Activated T-helper 17 cell treated with anti-CD3 and anti-CD28 coated beads, Interleukin-2, amount 50 U/mL, for 72 hours (primary cell): ENCODE measurements at regions not wholly inside any gene's neighbourhood (a gene's known extent, or its start where the extent isn't known, plus 50 kb on each side); places are given as distances from the start of the nearest gene placed in this dataset.

Experiments used
- ATAC-seq: fragments of 150-1000 bp; cut with Tn5 transposase; replicated peaks from 2 replicates; pipeline ENCODE4 v1.10.0; 2021; ENCODE audit warnings: mild to moderate bottlenecking, moderate library complexity
- H3K27ac Mint-ChIP-seq: one replicate; pipeline ENCODE4 v1.8.0; 2022; ENCODE audit warnings: mixed read lengths
- H3K27me3 Mint-ChIP-seq: one replicate; pipeline ENCODE4 v1.8.0; 2022; ENCODE audit warnings: mixed read lengths
- H3K36me3 Mint-ChIP-seq: one replicate; pipeline ENCODE4 v1.8.0; 2022; ENCODE audit warnings: low read depth, mild to moderate bottlenecking, mixed read lengths
- H3K4me1 Mint-ChIP-seq: one replicate; pipeline ENCODE4 v1.8.0; 2022; ENCODE audit warnings: mixed read lengths
- H3K4me3 Mint-ChIP-seq: one replicate; pipeline ENCODE4 v1.8.0; 2022; ENCODE audit warnings: mild to moderate bottlenecking, mixed read lengths
- H3K9me3 Mint-ChIP-seq: one replicate; pipeline ENCODE4 v1.8.0; 2022; ENCODE audit warnings: mixed read lengths

- H3K9me3 Mint-ChIP-seq, result peaks cover 3% of the 10 kb centered on the region
Measured at GRCh38 chr2:181394741-181395437, 62.3 kb upstream of the ITGA4 start.

GRCh38 chr2:181395851-181396250 is 61.3 kb upstream of the ITGA4 start:
- Mint-ChIP-seq H3K9me3 (peaks cover 3% of the 10 kb centered on the region), H3K36me3 (no peaks in the 10 kb centered on the region), H3K4me1 (peaks cover 12% of the 10 kb centered on the region), H3K27ac (no peak overlapping the region), H3K4me3 (peak overlapping the region; percentile 75), H3K27me3 (no peaks in the 10 kb centered on the region)
- ATAC-seq, result no peak

More at GRCh38 chr2:181394741-181395437, 62.3 kb upstream of the ITGA4 start:
- H3K27ac Mint-ChIP-seq, result peak overlapping the region; percentile 93
- H3K27me3 Mint-ChIP-seq, result no peaks in the 10 kb centered on the region
- ATAC-seq, result peak; percentile 53
- H3K4me3 Mint-ChIP-seq, result peak overlapping the region; percentile 75
- H3K36me3 Mint-ChIP-seq, result no peaks in the 10 kb centered on the region
- peaks cover 12% of the 10 kb centered on the region for H3K4me1 Mint-ChIP-seq

GRCh38 chr2:181396256-181397123 is 60.7 kb upstream of the ITGA4 start:
- no peaks in the 10 kb centered on the region for H3K36me3 Mint-ChIP-seq
- peaks cover 3% of the 10 kb centered on the region for H3K9me3 Mint-ChIP-seq
- H3K27ac Mint-ChIP-seq, result no peak overlapping the region
- peaks cover 12% of the 10 kb centered on the region for H3K4me1 Mint-ChIP-seq
- no peaks in the 10 kb centered on the region for H3K27me3 Mint-ChIP-seq
- ATAC-seq, result no peak
- no peak overlapping the region for H3K4me3 Mint-ChIP-seq

- no peaks in the 10 kb centered on the region for H3K27me3 Mint-ChIP-seq
- H3K4me3 Mint-ChIP-seq, result no peak overlapping the region
- H3K9me3 Mint-ChIP-seq, result no peaks in the 10 kb centered on the region
- peaks cover 12% of the 10 kb centered on the region for H3K4me1 Mint-ChIP-seq
- no peak overlapping the region for H3K27ac Mint-ChIP-seq
- ATAC-seq, result no peak
- no peaks in the 10 kb centered on the region for H3K36me3 Mint-ChIP-seq
Measured at GRCh38 chr2:181397331-181397730, 59.9 kb upstream of the ITGA4 start.

GRCh38 chr2:181398000-181398399 is 59.2 kb upstream of the ITGA4 start:
- peaks cover 12% of the 10 kb centered on the region for H3K4me1 Mint-ChIP-seq
- no peak overlapping the region for H3K27ac Mint-ChIP-seq
- no peak for ATAC-seq
- H3K27me3 Mint-ChIP-seq, result no peaks in the 10 kb centered on the region
- no peaks in the 10 kb centered on the region for H3K36me3 Mint-ChIP-seq
- H3K4me3 Mint-ChIP-seq, result no peak overlapping the region
- H3K9me3 Mint-ChIP-seq, result no peaks in the 10 kb centered on the region

GRCh38 chr2:181399027-181399426 is 58.2 kb upstream of the ITGA4 start:
- no peaks in the 10 kb centered on the region for H3K9me3 Mint-ChIP-seq
- no peaks in the 10 kb centered on the region for H3K27me3 Mint-ChIP-seq
- ATAC-seq, result no peak
- no peak overlapping the region for H3K27ac Mint-ChIP-seq
- H3K36me3 Mint-ChIP-seq, result no peaks in the 10 kb centered on the region
- H3K4me1 Mint-ChIP-seq, result peaks cover 7% of the 10 kb centered on the region
- no peak overlapping the region for H3K4me3 Mint-ChIP-seq

GRCh38 chr2:181404472-181404871 is 52.7 kb upstream of the ITGA4 start:
- no peak for ATAC-seq
- Mint-ChIP-seq H3K4me1 (peaks cover 5% of the 10 kb centered on the region), H3K27ac (no peak overlapping the region), H3K36me3 (no peaks in the 10 kb centered on the region), H3K9me3 (no peaks in the 10 kb centered on the region), H3K27me3 (no peaks in the 10 kb centered on the region), H3K4me3 (no peak overlapping the region)

GRCh38 chr2:181407171-181407570 is 50.0 kb upstream of the ITGA4 start:
- no peaks in the 10 kb centered on the region for H3K36me3 Mint-ChIP-seq
- ATAC-seq, result no peak
- H3K4me1 Mint-ChIP-seq, result peaks cover 5% of the 10 kb centered on the region
- no peaks in the 10 kb centered on the region for H3K27me3 Mint-ChIP-seq
- no peak overlapping the region for H3K4me3 Mint-ChIP-seq
- peaks cover under 1% of the 10 kb centered on the region for H3K9me3 Mint-ChIP-seq
- H3K27ac Mint-ChIP-seq, result no peak overlapping the region
